ENCODE measurements at regions not wholly inside any gene's neighbourhood (a gene's known extent, or its start where the extent isn't known, plus 50 kb on each side); places are given as distances from the start of the nearest gene placed in this dataset.

DNA sequence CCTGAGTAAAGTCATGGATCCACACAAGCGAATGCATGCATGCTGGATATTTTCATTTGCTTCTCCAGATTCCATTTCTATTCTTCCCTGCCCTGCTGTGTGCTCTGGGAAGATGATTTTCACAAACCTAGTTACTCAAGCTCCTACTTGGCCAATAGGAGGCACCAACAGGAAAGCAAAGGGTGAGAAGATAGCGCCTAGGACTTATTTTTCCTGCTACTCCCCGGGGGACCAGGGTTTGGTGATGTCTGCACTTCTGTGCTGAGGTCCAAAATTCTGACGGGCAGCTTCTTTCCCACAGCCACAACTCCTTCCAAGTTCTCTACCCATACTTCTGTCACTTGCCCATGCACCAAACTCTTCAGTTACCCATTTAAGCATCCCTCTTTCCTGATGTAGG, 509.3 kb upstream of the TENM4 start:
- Histone ChIP-seq H3K9me3 (replicated peaks; ENCODE audit: control insufficient read depth, insufficient read depth, low read length) (no peaks in the 10 kb centered on the region), H3K36me3 (ENCODE audit: control insufficient read depth in 2 of 2, extremely low read depth in 1 of 2, insufficient read depth in 2 of 2, low read length in 2 of 2) (no peaks in the 10 kb centered on the region), H3K4me3 (replicated peaks in 1 of 3; ENCODE audit: insufficient read depth in 1 of 3, low read depth in 1 of 3, low read length in 3 of 3) (no peak overlapping the region), H3K27ac (ENCODE audit: insufficient read depth, low read depth, low read length) (no peak overlapping the region), H3K9me1 (replicated peaks; ENCODE audit: control insufficient read depth, extremely low read depth, insufficient read depth, low read length) (no peaks in the 10 kb centered on the region), H3K4me1 (ENCODE audit: control insufficient read depth, extremely low read depth, insufficient read depth, low read length) (no peaks in the 10 kb centered on the region), H3K27me3 (ENCODE audit: control insufficient read depth in 2 of 2, insufficient read depth in 2 of 2, low read length in 2 of 2) (no peaks in the 10 kb centered on the region), H3K4me2 (ENCODE audit: insufficient read depth, low read length) (no peak overlapping the region), H2AFZ (ENCODE audit: low read depth, low read length) (no peak overlapping the region), H3K9ac (replicated peaks; ENCODE audit: extremely low read depth, insufficient read depth, low read length) (no peak overlapping the region), H4K20me1 (replicated peaks; ENCODE audit: control insufficient read depth, extremely low read depth, insufficient read depth, low read length) (no peaks in the 10 kb centered on the region), H3K79me2 (ENCODE audit: control insufficient read depth, insufficient read depth, low read length) (no peaks in the 10 kb centered on the region)
- no peak for TF ChIP-seq POLR2A (IDR thresholded peaks at IDR 0.05; ENCODE audit: low read depth, low read length)
- no peak for TF ChIP-seq GATA2 (IDR thresholded peaks at IDR 0.05; ENCODE audit: insufficient read depth, insufficient read length, low read depth, low read length)
- TF ChIP-seq, protein P1, sequence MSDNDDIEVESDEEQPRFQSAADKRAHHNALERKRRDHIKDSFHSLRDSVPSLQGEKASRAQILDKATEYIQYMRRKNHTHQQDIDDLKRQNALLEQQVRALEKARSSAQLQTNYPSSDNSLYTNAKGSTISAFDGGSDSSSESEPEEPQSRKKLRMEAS (IDR thresholded peaks at IDR 0.05; ENCODE audit: insufficient read depth, insufficient read length): no peak
- TF ChIP-seq POLR2AphosphoS5 (IDR thresholded peaks at IDR 0.05; ENCODE audit: insufficient read depth, low read depth, low read length): no peak
- no peak for TF ChIP-seq FOS (IDR thresholded peaks at IDR 0.05; ENCODE audit: borderline replicate concordance, insufficient read depth, low read length)
- TF ChIP-seq MYC (IDR thresholded peaks at IDR 0.05; ENCODE audit: low read depth, low read length): no peak
- TF ChIP-seq JUN (IDR thresholded peaks at IDR 0.05; ENCODE audit: borderline replicate concordance, insufficient read depth, insufficient read length, low read depth): no peak
- TF ChIP-seq EZH2 (IDR thresholded peaks at IDR 0.05; ENCODE audit: borderline replicate concordance, low read depth, low read length, severe bottlenecking): no peak
- no peak for TF ChIP-seq CTCF (IDR thresholded peaks at IDR 0.05; ENCODE audit: extremely low read depth in 1 of 2, insufficient read depth in 1 of 2, low read depth in 1 of 2, low read length in 2 of 2)
- FAIRE-seq: no peak
- no TSS peak for BruUV-seq (replicated peaks)
- ChIA-PET POLR2A (no interaction called here), CTCF (no interaction called here)
- dilution Hi-C loops (cut with MboI; ENCODE audit: extremely low pct_ligation_motif_present, low sequenced_read_pairs) (no loop called here), intact Hi-C loops (cut with micrococcal nuclease) (no loop called here)
- DNase-seq (ENCODE audit: low read depth, low spot score): no peak
